ENCODE measurements at regions not wholly inside any gene's neighbourhood (a gene's known extent, or its start where the extent isn't known, plus 50 kb on each side); places are given as distances from the start of the nearest gene placed in this dataset.

DNA sequence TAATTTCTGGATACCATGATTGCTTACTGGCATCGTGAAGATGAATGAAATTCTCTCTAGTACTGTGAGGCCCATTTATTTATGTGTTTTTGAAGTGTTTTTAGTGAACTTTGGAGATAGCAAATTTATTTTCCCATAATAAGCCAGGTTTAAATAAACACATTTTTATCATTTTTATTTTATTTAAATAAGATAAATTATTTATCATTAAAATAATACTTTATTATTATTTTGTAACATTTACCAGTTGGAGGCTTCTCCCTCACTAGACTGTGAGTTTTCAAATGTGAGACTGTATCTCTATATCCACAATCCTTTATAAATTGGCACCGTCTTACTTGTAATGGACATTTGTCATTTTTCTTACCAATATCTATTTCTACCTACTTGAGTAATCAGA is 351.7 kb downstream of the METTL15 start:
- TF ChIP-seq POLR2AphosphoS5 (IDR thresholded peaks at IDR 0.05; ENCODE audit: low read depth, low read length) (no peak), POLR2A (IDR thresholded peaks at IDR 0.05; ENCODE audit: low read depth, low read length) (no peak), TAF1 (IDR thresholded peaks at IDR 0.05; ENCODE audit: borderline replicate concordance, low read depth, low read length) (no peak)
